ENCODE measurements at regions not wholly inside any gene's neighbourhood (a gene's known extent, or its start where the extent isn't known, plus 50 kb on each side); places are given as distances from the start of the nearest gene placed in this dataset.

GRCh38 chr19:33957804-33958203, 161.1 kb downstream of the KCTD15 start:
- DNase-seq (ENCODE audit: extremely low spot score) = no peak
- ChIA-PET CTCF (no interaction called here), POLR2A (no interaction called here)
- TF ChIP-seq CTCF (IDR thresholded peaks at IDR 0.05; ENCODE audit: control extremely low read depth, extremely low read depth, low read depth, missing control alignments) = no peak

- ChIA-PET POLR2A (no interaction called here), CTCF (no interaction called here)
- TF ChIP-seq CTCF (IDR thresholded peaks at IDR 0.05; ENCODE audit: control extremely low read depth, extremely low read depth, low read depth, missing control alignments) = no peak
- DNase-seq (ENCODE audit: extremely low spot score) = no peak
Observed at GRCh38 chr19:33960566-33960965, 163.9 kb downstream of the KCTD15 start.

- POLR2A ChIA-PET = no interaction called here
- CTCF ChIA-PET = no interaction called here
- DNase-seq (ENCODE audit: extremely low spot score) = no peak
- TF ChIP-seq CTCF (IDR thresholded peaks at IDR 0.05; ENCODE audit: control extremely low read depth, extremely low read depth, low read depth, missing control alignments) = no peak
Observed at GRCh38 chr19:33962161-33962560, 165.5 kb downstream of the KCTD15 start.

- ChIA-PET CTCF (interaction anchor here (0.8 to 1.3 kb wide), 2 partner anchors 12 to 35 kb away, joined by 3 read pairs; no protein-coding TSS in a partner anchor), POLR2A (no interaction called here)
- DNase-seq (ENCODE audit: extremely low spot score) = no peak
- no peak for TF ChIP-seq CTCF (IDR thresholded peaks at IDR 0.05; ENCODE audit: control extremely low read depth, extremely low read depth, low read depth, missing control alignments)
Observed at GRCh38 chr19:33963514-33963913, 166.8 kb downstream of the KCTD15 start.

- DNase-seq (ENCODE audit: extremely low spot score) = no peak
- TF ChIP-seq CTCF (IDR thresholded peaks at IDR 0.05; ENCODE audit: control extremely low read depth, extremely low read depth, low read depth, missing control alignments) = no peak
- CTCF ChIA-PET = no interaction called here
- POLR2A ChIA-PET = no interaction called here
Observed at GRCh38 chr19:33971073-33971472, 174.4 kb downstream of the KCTD15 start.

- TF ChIP-seq CTCF (IDR thresholded peaks at IDR 0.05; ENCODE audit: control extremely low read depth, extremely low read depth, low read depth, missing control alignments) = no peak
- ChIA-PET CTCF (interaction anchor here (0.7 kb wide), 1 partner anchor 9 kb away, joined by 3 read pairs; no protein-coding TSS in a partner anchor), POLR2A (no interaction called here)
- DNase-seq (ENCODE audit: extremely low spot score) = no peak
Observed at GRCh38 chr19:33977756-33978685, 181.4 kb downstream of the KCTD15 start.

All from GM10248 (cell line).